ENCODE measurements at regions not wholly inside any gene's neighbourhood (a gene's known extent, or its start where the extent isn't known, plus 50 kb on each side); places are given as distances from the start of the nearest gene placed in this dataset.

- H2BK5ac ChIP-seq (ENCODE audit: insufficient read length, low read length) = no peak overlapping the region
- H3K36me3 Mint-ChIP-seq (ENCODE audit: insufficient read depth in 1 of 3, low read depth in 3 of 3) = no peaks in the 10 kb centered on the region
- WGBS (ENCODE audit: extremely low coverage, insufficient read length, low lambda C conversion rate) = no CpG with 5 or more reads among the region's 8 CpGs
Measured at GRCh38 chr9:3597792-3598191, 72.0 kb upstream of the RFX3 start.

More at GRCh38 chr9:3597792-3598191, 72.0 kb upstream of the RFX3 start:
- H3K79me2 ChIP-seq (ENCODE audit: insufficient read depth, low read length) = no peaks in the 10 kb centered on the region
- H3K56ac ChIP-seq (ENCODE audit: insufficient read length, low read depth, low read length) = no peak overlapping the region
- H3K23me2 ChIP-seq (ENCODE audit: insufficient read length, low read depth, low read length, poor library complexity, severe bottlenecking) = no peaks in the 10 kb centered on the region
- no peaks in the 10 kb centered on the region for H3K9me3 ChIP-seq (ENCODE audit: control insufficient read depth, low read depth, low read length)
- no peak overlapping the region for H2BK20ac ChIP-seq (ENCODE audit: low read depth, low read length, poor library complexity, severe bottlenecking)
- Mint-ChIP-seq H3K4me3 (no peak overlapping the region), H3K27me3 (ENCODE audit: low read depth) (no peaks in the 10 kb centered on the region), H3K9me3 (peaks cover 0 to 2% of the 10 kb centered on the region in 2 experiments; a peak in 1 of 5 replicates), H3K4me1 (no peaks in the 10 kb centered on the region), H3K27ac (no peak overlapping the region)
- H2BK12ac ChIP-seq (ENCODE audit: insufficient read length, low read depth, low read length) = no peak overlapping the region
- no peaks in the 10 kb centered on the region for H4K20me1 ChIP-seq (ENCODE audit: control insufficient read depth, insufficient read depth, insufficient read length)
- H2AFZ ChIP-seq (ENCODE audit: low read length) = no peak overlapping the region
- no peak overlapping the region for H3K27ac ChIP-seq (ENCODE audit: insufficient read length, low read depth, low read length)
- no peak overlapping the region for H3T11ph ChIP-seq (ENCODE audit: low read length)
- H3K18ac ChIP-seq (ENCODE audit: insufficient read length, low read depth, low read length) = no peak overlapping the region
- no peaks in the 10 kb centered on the region for H3K27me3 ChIP-seq (ENCODE audit: insufficient read depth, low read length)
- H3K79me1 ChIP-seq (ENCODE audit: insufficient read depth, low read depth, low read length, poor library complexity, severe bottlenecking) = no peaks in the 10 kb centered on the region
- H3K4me2 ChIP-seq (ENCODE audit: insufficient read depth, insufficient read length, low read length) = no peak overlapping the region
- no peak for DNase-seq
- H3K4ac ChIP-seq (ENCODE audit: low read depth, low read length) = no peak overlapping the region
- TF ChIP-seq CTCF (conservative IDR thresholded peaks at IDR 0.05) = no peak
- H2BK120ac ChIP-seq (ENCODE audit: low read depth, low read length, poor library complexity, severe bottlenecking) = no peak overlapping the region
- H3K23ac ChIP-seq (ENCODE audit: insufficient read length, low read depth, low read length) = no peak overlapping the region
- no peak overlapping the region for H3K9ac ChIP-seq (ENCODE audit: extremely low read depth, insufficient read length, low read length)
- H2AK5ac ChIP-seq (ENCODE audit: insufficient read length, low read length) = no peak overlapping the region
- no peaks in the 10 kb centered on the region for H3K4me1 ChIP-seq (ENCODE audit: insufficient read depth, low read length)
- no peak overlapping the region for H4K8ac ChIP-seq (replicated peaks; ENCODE audit: insufficient read length, low read depth, low read length)
- H4K5ac ChIP-seq (ENCODE audit: insufficient read length, low read depth, low read length) = no peak overlapping the region
- H2BK15ac ChIP-seq (ENCODE audit: low read depth, low read length) = no peak overlapping the region
- no peak overlapping the region for H3K14ac ChIP-seq (ENCODE audit: insufficient read depth, low read length)
- no peak overlapping the region for H4K91ac ChIP-seq (ENCODE audit: insufficient read length, low read depth, low read length)

Data from H9 (cell line).